Psoas muscle (tissue), 7 donors: ENCODE measurements at regions not wholly inside any gene's neighbourhood (a gene's known extent, or its start where the extent isn't known, plus 50 kb on each side); places are given as distances from the start of the nearest gene placed in this dataset.

Source experiments
- ATAC-seq, 4 donors: fragments of 200-7000 bp; cut with Tn5 transposase; one replicate each; pipeline ENCODE4 v1.9.1; 2020; ENCODE audit warnings: moderate library complexity in 3 of 4, mild to moderate bottlenecking in 2 of 4
- DNase-seq, 2 donors: peaks; one replicate each; pipeline ENCODE4 v3.0.0-alpha.2; 2020
- H3K27ac ChIP-seq: fragments of 200-600 bp; one replicate; pipeline ENCODE4 v1.8.0; 2022
- H3K27me3 ChIP-seq, 3 donors: fragments of 200-600 bp in 1 of 3; one replicate each; pipeline versions ENCODE4 v1.6.1 to v1.8.0; 2013 to 2022; ENCODE audit warnings: low read length in 2 of 3, mild to moderate bottlenecking in 2 of 3, moderate library complexity in 1 of 3; ENCODE audit not compliant: insufficient read depth in 3 of 3
- H3K36me3 ChIP-seq, 2 donors: fragments of 200-600 bp in 1 of 2; one replicate each; pipeline versions ENCODE4 v1.6.1 to v1.8.0; 2013 to 2022; ENCODE audit warnings: low read depth in 1 of 2, mild to moderate bottlenecking in 1 of 2, moderate library complexity in 1 of 2; ENCODE audit not compliant: insufficient read depth in 1 of 2
- H3K4me1 ChIP-seq: fragments of 200-600 bp; one replicate; pipeline ENCODE4 v1.8.0; 2022
- H3K4me3 ChIP-seq: fragments of 200-600 bp; one replicate; pipeline ENCODE4 v1.8.0; 2022; ENCODE audit warnings: mild to moderate bottlenecking
- H3K9me3 ChIP-seq: fragments of 200-600 bp; one replicate; pipeline ENCODE4 v1.8.0; 2022
- CTCF ChIP-seq: fragments of 200-600 bp; IDR thresholded peaks from one replicate; pipeline ENCODE4 v1.8.0; 2022; ENCODE audit warnings: antibody characterized with exemption
- WGBS, 3 donors: extraction: QIAGEN DNeasy Blood & Tissue Kit; methylation state at CpG; one replicate each; pipeline versions ENCODE4 v1.1.6 to v1.1.7; 2013; 5-methylcytosine and 5-hydroxymethylcytosine counted together
- intact Hi-C, 2 donors: fragments of 100-400 bp; cut with DNase I; formaldehyde crosslinking; loops; one replicate each; pipeline versions ENCODE4 v1.11.0 to v1.14.2; 2022
- donor health status: healthy with polysubstance abuse.
- donor health status: DM: no; HTN: no; CAD: no; lungs with moderate emphysema.
- donor health status: Bipolar disorder and iron deficiency.
- donor health status: healthy.
- donor health status: DM: yes; HTN: yes; CAD: no.
- donor health status: DM: no; HTN: no; CAD: no.
- donor health status: DM: yes; HTN: yes; CAD: no.

- WGBS, 3 donors, result 51 to 60% (median 53%) methylated on average over 7 of the region's 7 CpGs
- Histone ChIP-seq H3K4me3 (no peak overlapping the region), H3K9me3 (no peaks in the 10 kb centered on the region), H3K4me1 (no peaks in the 10 kb centered on the region), H3K27ac (no peak overlapping the region), H3K36me3 (no peaks in the 10 kb centered on the region), H3K27me3 (no peaks in the 10 kb centered on the region)
- DNase-seq (no peak), ATAC-seq (no peak)
- TF ChIP-seq CTCF, result no peak
- intact Hi-C loops, result no loop called here
Observed at GRCh38 chr3:88334187-88334868, 184.6 kb downstream of the C3orf38 start.

- Histone ChIP-seq H3K9me3 (no peaks in the 10 kb centered on the region), H3K36me3 (no peaks in the 10 kb centered on the region), H3K4me1 (no peaks in the 10 kb centered on the region), H3K27me3 (no peaks in the 10 kb centered on the region), H3K4me3 (no peak overlapping the region), H3K27ac (no peak overlapping the region)
- intact Hi-C loops, result no loop called here
- no peak for TF ChIP-seq CTCF
- no peak for DNase-seq
- ATAC-seq, result no peak
- 89 to 94% (median 94%) methylated on average over 1 of the region's 1 CpG for WGBS, 3 donors
Observed at GRCh38 chr3:88336894-88337293, 187.1 kb downstream of the C3orf38 start.

- no peaks in the 10 kb centered on the region for H3K36me3 ChIP-seq
- no peak for DNase-seq
- no peak overlapping the region for H3K4me3 ChIP-seq
- no peaks in the 10 kb centered on the region for H3K9me3 ChIP-seq
- ATAC-seq, result no peak
- WGBS, 3 donors, result 91 to 100% (median 95%) methylated on average over 2 of the region's 2 CpGs
- H3K27me3 ChIP-seq, result no peaks in the 10 kb centered on the region
- H3K4me1 ChIP-seq, result no peaks in the 10 kb centered on the region
- no peak for TF ChIP-seq CTCF
- H3K27ac ChIP-seq, result no peak overlapping the region
- intact Hi-C loops, result no loop called here
Observed at GRCh38 chr3:88343264-88343663, 193.5 kb downstream of the C3orf38 start.

GRCh38 chr3:88346643-88347042, 196.9 kb downstream of the C3orf38 start:
- H3K27me3 ChIP-seq, result no peaks in the 10 kb centered on the region
- no peak overlapping the region for H3K27ac ChIP-seq
- no peaks in the 10 kb centered on the region for H3K9me3 ChIP-seq
- 55 to 64% (median 62%) methylated on average over 2 of the region's 2 CpGs for WGBS, 3 donors
- no peaks in the 10 kb centered on the region for H3K36me3 ChIP-seq
- TF ChIP-seq CTCF, result no peak
- no peak overlapping the region for H3K4me3 ChIP-seq
- ATAC-seq (no peak), DNase-seq (no peak)
- intact Hi-C loops, result no loop called here
- H3K4me1 ChIP-seq, result no peaks in the 10 kb centered on the region

- DNase-seq, result peak in 1 of 2 donors; percentile 26
- intact Hi-C loops, result no loop called here
- Histone ChIP-seq H3K9me3 (no peaks in the 10 kb centered on the region), H3K4me3 (no peak overlapping the region), H3K36me3 (no peaks in the 10 kb centered on the region), H3K27ac (no peak overlapping the region), H3K27me3 (no peaks in the 10 kb centered on the region), H3K4me1 (no peaks in the 10 kb centered on the region)
- ATAC-seq, result no peak
- no peak for TF ChIP-seq CTCF
- WGBS, 3 donors, result 39 to 45% (median 40%) methylated on average over 3 of the region's 3 CpGs
Observed at GRCh38 chr3:88362428-88362827, 212.7 kb downstream of the C3orf38 start.
